Vagina (tissue), 2 donors: ENCODE measurements at regions not wholly inside any gene's neighbourhood (a gene's known extent, or its start where the extent isn't known, plus 50 kb on each side); places are given as distances from the start of the nearest gene placed in this dataset.

Experiments
- CTCF ChIP-seq, 3 experiments: fragments of 450-650 bp in 2 of 3; fragments of 200-600 bp in 1 of 3; sonication (generic) in 1 of 3; IDR thresholded peaks; one replicate each; pipeline ENCODE4 v1.5.1; 2017 to 2019; ENCODE audit warnings: antibody characterized with exemption in 3 of 3, mild to moderate bottlenecking in 2 of 3, moderate library complexity in 2 of 3
- POLR2A ChIP-seq, 2 donors: fragments of 450-650 bp; IDR thresholded peaks; one replicate each; pipeline ENCODE4 v1.6.1; 2017; ENCODE audit warnings: antibody characterized with exemption in 2 of 2, mild to moderate bottlenecking in 2 of 2, moderate library complexity in 2 of 2
- POLR2AphosphoS5 ChIP-seq, 2 donors: sonication (generic); formaldehyde crosslinking; IDR thresholded peaks; one replicate each; pipeline ENCODE4 v1.9.0; 2017; ENCODE audit warnings: antibody characterized with exemption in 2 of 2, mild to moderate bottlenecking in 2 of 2, low read depth in 1 of 2; ENCODE audit not compliant: insufficient read depth in 1 of 2

- TF ChIP-seq CTCF (IDR thresholded peaks at IDR 0.05) (no peak), POLR2A (IDR thresholded peaks at IDR 0.05) (no peak), POLR2AphosphoS5 (IDR thresholded peaks at IDR 0.05; ENCODE audit: insufficient read depth in 1 of 2, low read depth in 1 of 2) (no peak)
These were observed 201.1 kb downstream of the ACTR3 start for GRCh38 chr2:114091010-114091409.
